Esophagus muscularis mucosa (tissue), 4 donors: ENCODE measurements at regions not wholly inside any gene's neighbourhood (a gene's known extent, or its start where the extent isn't known, plus 50 kb on each side); places are given as distances from the start of the nearest gene placed in this dataset.

Experiments
- CTCF ChIP-seq, 3 experiments: fragments of 200-600 bp in 2 of 3; fragments of 450-650 bp in 1 of 3; sonication (generic) in 2 of 3; IDR thresholded peaks; one replicate each; pipeline ENCODE4 v1.5.1; 2017 to 2019; ENCODE audit warnings: antibody characterized with exemption in 3 of 3, mild to moderate bottlenecking in 2 of 3, moderate library complexity in 1 of 3
- EP300 ChIP-seq: sonication (generic); formaldehyde crosslinking; IDR thresholded peaks from one replicate; pipeline ENCODE4 v1.6.1; 2017; ENCODE audit warnings: antibody characterized with exemption
- POLR2A ChIP-seq: fragments of 450-650 bp; IDR thresholded peaks from one replicate; pipeline ENCODE4 v1.6.1; 2017; ENCODE audit warnings: antibody characterized with exemption, moderate library complexity, mild to moderate bottlenecking, low read depth
- POLR2AphosphoS5 ChIP-seq, 2 donors: sonication (generic); formaldehyde crosslinking; IDR thresholded peaks; one replicate each; pipeline ENCODE4 v1.6.1; 2017; ENCODE audit warnings: antibody characterized with exemption in 2 of 2

GRCh38 chr6:9614778-9615177 lies 800.1 kb downstream of the TFAP2A start:
- TF ChIP-seq CTCF (IDR thresholded peaks at IDR 0.05) (no peak), EP300 (no peak), POLR2AphosphoS5 (IDR thresholded peaks at IDR 0.05) (no peak), POLR2A (no peak)
